Fibroblast of lung (primary cell): ENCODE measurements at regions not wholly inside any gene's neighbourhood (a gene's known extent, or its start where the extent isn't known, plus 50 kb on each side); places are given as distances from the start of the nearest gene placed in this dataset.

Experiments
- DNase-seq, 2 donors: peaks; one replicate each; pipeline versions ENCODE4 v3.0.0 to v3.0.0-alpha.2; 2010; ENCODE audit warnings: low read depth in 2 of 2
- H2AFZ ChIP-seq: 2 replicates; pipeline ENCODE4 v1.5.1; 2012; ENCODE audit warnings: low read length, control low read depth, inconsistent platforms
- H3K27ac ChIP-seq: 2 replicates; pipeline ENCODE4 v1.5.1; 2011; ENCODE audit warnings: low read length, control low read depth; ENCODE audit not compliant: insufficient read depth
- H3K27me3 ChIP-seq: 2 replicates; pipeline ENCODE4 v1.5.1; 2011; ENCODE audit warnings: mild to moderate bottlenecking, low read length; ENCODE audit not compliant: control insufficient read depth, insufficient read depth
- H3K36me3 ChIP-seq: 2 replicates; pipeline ENCODE4 v1.5.1; 2011; ENCODE audit warnings: low read length; ENCODE audit not compliant: control insufficient read depth, insufficient read depth
- H3K4me1 ChIP-seq: 2 replicates; pipeline ENCODE4 v1.5.1; 2011; ENCODE audit warnings: low read length; ENCODE audit not compliant: control insufficient read depth, insufficient read depth; ENCODE audit errors: extremely low read depth
- H3K4me2 ChIP-seq: 2 replicates; pipeline ENCODE4 v1.5.1; 2011; ENCODE audit warnings: low read length, control low read depth; ENCODE audit not compliant: insufficient read depth; ENCODE audit errors: extremely low read depth
- H3K4me3 ChIP-seq, 4 experiments: fragments of 200-600 bp in 1 of 4; sonication (generic) in 1 of 4; replicated peaks in 1 of 4; 2 replicates each; pipeline ENCODE4 v1.5.1; 2011 to 2016; ENCODE audit warnings: low read length in 4 of 4, low read depth in 3 of 4, mild to moderate bottlenecking in 3 of 4, control low read depth in 2 of 4, inconsistent platforms in 1 of 4, mixed read lengths in 1 of 4; ENCODE audit not compliant: insufficient read depth in 1 of 4; ENCODE audit errors: control extremely low read depth in 1 of 4
- H3K79me2 ChIP-seq: 2 replicates; pipeline ENCODE4 v1.5.1; 2012; ENCODE audit warnings: mild to moderate bottlenecking, low read length, inconsistent platforms; ENCODE audit not compliant: control insufficient read depth, insufficient read depth
- H3K9ac ChIP-seq: 2 replicates; pipeline ENCODE4 v1.5.1; 2011; ENCODE audit warnings: mild to moderate bottlenecking, low read length, control low read depth; ENCODE audit not compliant: insufficient read depth
- H3K9me3 ChIP-seq: 2 replicates; pipeline ENCODE4 v1.5.1; 2012; ENCODE audit warnings: low read depth, low read length; ENCODE audit not compliant: control insufficient read depth, insufficient read depth
- H4K20me1 ChIP-seq: 2 replicates; pipeline ENCODE4 v1.5.1; 2011; ENCODE audit warnings: low read length; ENCODE audit not compliant: control insufficient read depth, insufficient read depth; ENCODE audit errors: extremely low read depth
- CTCF ChIP-seq, 2 donors: IDR thresholded peaks in 1 of 2; conservative IDR thresholded peaks in 1 of 2; 1 replicate in 1 of 2; 2 replicates in 1 of 2; pipeline ENCODE4 v1.5.1; 2011 to 2012; ENCODE audit warnings: low read length in 2 of 2, control low read depth in 1 of 2, inconsistent platforms in 1 of 2, low read depth in 1 of 2, mild to moderate bottlenecking in 1 of 2
- EZH2 ChIP-seq: IDR thresholded peaks from 2 replicates; pipeline ENCODE4 v1.5.1; 2012; ENCODE audit warnings: low read length, control low read depth, mild to moderate bottlenecking; ENCODE audit errors: missing control alignments

GRCh38 chr1:14476170-14476955 lies 122.1 kb upstream of the KAZN start:
- H3K4me2 ChIP-seq, result no peak overlapping the region
- TF ChIP-seq EZH2 (no peak), CTCF (conservative IDR thresholded peaks at IDR 0.05 in 1 of 2, IDR thresholded peaks at IDR 0.05 in 1 of 2; ENCODE audit: low read depth in 1 of 2, low read length in 2 of 2) (no peak)
- no peak overlapping the region for H3K4me3 ChIP-seq
- DNase-seq, result peak in 1 of 2 donors; percentile 88
- no peaks in the 10 kb centered on the region for H3K9me3 ChIP-seq
- H2AFZ ChIP-seq, result no peak overlapping the region
- no peaks in the 10 kb centered on the region for H3K36me3 ChIP-seq
- H3K9ac ChIP-seq, result no peak overlapping the region
- H3K27ac ChIP-seq, result no peak overlapping the region
- no peaks in the 10 kb centered on the region for H3K27me3 ChIP-seq
- no peaks in the 10 kb centered on the region for H3K79me2 ChIP-seq
- H4K20me1 ChIP-seq, result no peaks in the 10 kb centered on the region
- peaks cover 2% of the 10 kb centered on the region for H3K4me1 ChIP-seq

DNA sequence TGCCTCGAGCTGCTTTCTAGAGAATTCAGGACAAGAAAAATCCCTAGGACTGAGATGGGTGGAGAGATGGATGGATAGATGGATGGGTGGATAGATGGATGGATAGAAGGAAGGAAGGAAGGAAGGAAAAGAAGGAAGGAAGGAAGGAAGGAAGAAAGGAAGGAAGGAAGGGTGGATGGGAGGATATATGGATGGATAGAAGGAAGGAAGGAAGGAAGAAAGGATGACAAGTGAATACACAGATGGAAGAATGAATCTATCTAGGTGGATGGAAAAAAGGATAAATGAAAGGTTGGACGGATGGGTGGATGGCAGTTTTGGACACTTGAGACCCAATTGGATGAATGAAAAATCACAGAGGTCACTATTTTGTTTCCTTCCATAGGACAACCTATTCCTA lies 120.4 kb upstream of the KAZN start:
- no peaks in the 10 kb centered on the region for H3K79me2 ChIP-seq
- TF ChIP-seq EZH2 (no peak), CTCF (conservative IDR thresholded peaks at IDR 0.05 in 1 of 2, IDR thresholded peaks at IDR 0.05 in 1 of 2; ENCODE audit: low read depth in 1 of 2, low read length in 2 of 2) (no peak)
- H4K20me1 ChIP-seq, result no peaks in the 10 kb centered on the region
- H3K4me3 ChIP-seq, result no peak overlapping the region
- H3K9me3 ChIP-seq, result no peaks in the 10 kb centered on the region
- no peak for DNase-seq
- no peaks in the 10 kb centered on the region for H3K36me3 ChIP-seq
- peaks cover 2% of the 10 kb centered on the region for H3K4me1 ChIP-seq
- no peak overlapping the region for H3K9ac ChIP-seq
- no peak overlapping the region for H3K27ac ChIP-seq
- H3K4me2 ChIP-seq, result no peak overlapping the region
- no peak overlapping the region for H2AFZ ChIP-seq
- H3K27me3 ChIP-seq, result no peaks in the 10 kb centered on the region

DNA sequence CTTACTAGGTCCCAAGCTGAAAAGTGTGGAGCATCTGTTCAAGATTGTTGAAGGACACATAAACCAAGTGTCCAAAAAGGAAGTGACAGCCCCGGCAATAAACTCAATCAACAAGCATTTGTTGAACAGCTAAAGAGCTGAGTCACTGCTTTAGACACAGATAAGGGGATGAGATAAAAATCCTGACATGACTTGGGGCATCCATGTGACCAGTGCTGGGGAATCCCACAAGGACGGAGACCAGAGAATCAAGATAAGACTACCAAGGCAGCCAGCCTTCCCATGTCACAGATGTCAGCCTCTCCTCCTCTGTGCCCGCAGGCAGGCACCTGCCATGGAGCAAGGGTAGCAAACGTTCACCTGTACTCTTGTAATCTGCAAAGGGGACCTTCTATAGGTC lies 118.6 kb upstream of the KAZN start:
- H2AFZ ChIP-seq, result no peak overlapping the region
- no peak overlapping the region for H3K27ac ChIP-seq
- H3K4me3 ChIP-seq, result no peak overlapping the region
- H3K79me2 ChIP-seq, result no peaks in the 10 kb centered on the region
- no peak overlapping the region for H3K9ac ChIP-seq
- peaks cover 2% of the 10 kb centered on the region for H3K4me1 ChIP-seq
- no peaks in the 10 kb centered on the region for H3K9me3 ChIP-seq
- DNase-seq, result peak in 1 of 2 donors; percentile 35
- H3K36me3 ChIP-seq, result no peaks in the 10 kb centered on the region
- no peaks in the 10 kb centered on the region for H3K27me3 ChIP-seq
- no peaks in the 10 kb centered on the region for H4K20me1 ChIP-seq
- H3K4me2 ChIP-seq, result no peak overlapping the region
- TF ChIP-seq EZH2 (no peak), CTCF (conservative IDR thresholded peaks at IDR 0.05 in 1 of 2, IDR thresholded peaks at IDR 0.05 in 1 of 2; ENCODE audit: low read depth in 1 of 2, low read length in 2 of 2) (no peak)
